ENCODE measurements at regions not wholly inside any gene's neighbourhood (a gene's known extent, or its start where the extent isn't known, plus 50 kb on each side); places are given as distances from the start of the nearest gene placed in this dataset.

- DNase-seq: no peak
- H3K27me3 ChIP-seq (replicated peaks; ENCODE audit: control insufficient read depth, insufficient read depth, low read length, poor library complexity, severe bottlenecking): no peaks in the 10 kb centered on the region
- H3K4me1 ChIP-seq (ENCODE audit: control insufficient read depth, insufficient read depth, low read length, poor library complexity, severe bottlenecking): no peaks in the 10 kb centered on the region
- no peaks in the 10 kb centered on the region for H3K9me3 ChIP-seq (ENCODE audit: control insufficient read depth, low read length)
- no peak overlapping the region for H3K27ac ChIP-seq (ENCODE audit: insufficient read depth, low read length, poor library complexity, severe bottlenecking)
- H3K4me3 ChIP-seq (ENCODE audit: insufficient read depth, low read depth, low read length, poor library complexity, severe bottlenecking): no peak overlapping the region
- H3K36me3 ChIP-seq (ENCODE audit: control insufficient read depth, insufficient read depth, low read length): no peaks in the 10 kb centered on the region
Observed at GRCh38 chr13:71039440-71039839, 827.6 kb downstream of the DACH1 start.

GRCh38 chr13:71034018-71034417 lies 833.0 kb downstream of the DACH1 start:
- no peak for DNase-seq
- no peak overlapping the region for H3K4me3 ChIP-seq (ENCODE audit: insufficient read depth, low read depth, low read length, poor library complexity, severe bottlenecking)
- no peaks in the 10 kb centered on the region for H3K27me3 ChIP-seq (replicated peaks; ENCODE audit: control insufficient read depth, insufficient read depth, low read length, poor library complexity, severe bottlenecking)
- H3K4me1 ChIP-seq (ENCODE audit: control insufficient read depth, insufficient read depth, low read length, poor library complexity, severe bottlenecking): no peaks in the 10 kb centered on the region
- no peaks in the 10 kb centered on the region for H3K9me3 ChIP-seq (ENCODE audit: control insufficient read depth, low read length)
- no peaks in the 10 kb centered on the region for H3K36me3 ChIP-seq (ENCODE audit: control insufficient read depth, insufficient read depth, low read length)
- no peak overlapping the region for H3K27ac ChIP-seq (ENCODE audit: insufficient read depth, low read length, poor library complexity, severe bottlenecking)

- H3K27me3 ChIP-seq (replicated peaks; ENCODE audit: control insufficient read depth, insufficient read depth, low read length, poor library complexity, severe bottlenecking): no peaks in the 10 kb centered on the region
- no peak for DNase-seq
- H3K9me3 ChIP-seq (ENCODE audit: control insufficient read depth, low read length): no peaks in the 10 kb centered on the region
- no peak overlapping the region for H3K4me3 ChIP-seq (ENCODE audit: insufficient read depth, low read depth, low read length, poor library complexity, severe bottlenecking)
- no peaks in the 10 kb centered on the region for H3K36me3 ChIP-seq (ENCODE audit: control insufficient read depth, insufficient read depth, low read length)
- no peaks in the 10 kb centered on the region for H3K4me1 ChIP-seq (ENCODE audit: control insufficient read depth, insufficient read depth, low read length, poor library complexity, severe bottlenecking)
- H3K27ac ChIP-seq (ENCODE audit: insufficient read depth, low read length, poor library complexity, severe bottlenecking): no peak overlapping the region
Observed at GRCh38 chr13:71033026-71033425, 834.0 kb downstream of the DACH1 start.

GRCh38 chr13:71030784-71031183 lies 836.2 kb downstream of the DACH1 start:
- H3K4me3 ChIP-seq (ENCODE audit: insufficient read depth, low read depth, low read length, poor library complexity, severe bottlenecking): no peak overlapping the region
- H3K9me3 ChIP-seq (ENCODE audit: control insufficient read depth, low read length): no peaks in the 10 kb centered on the region
- DNase-seq: no peak
- no peaks in the 10 kb centered on the region for H3K36me3 ChIP-seq (ENCODE audit: control insufficient read depth, insufficient read depth, low read length)
- no peaks in the 10 kb centered on the region for H3K4me1 ChIP-seq (ENCODE audit: control insufficient read depth, insufficient read depth, low read length, poor library complexity, severe bottlenecking)
- no peak overlapping the region for H3K27ac ChIP-seq (ENCODE audit: insufficient read depth, low read length, poor library complexity, severe bottlenecking)
- H3K27me3 ChIP-seq (replicated peaks; ENCODE audit: control insufficient read depth, insufficient read depth, low read length, poor library complexity, severe bottlenecking): no peaks in the 10 kb centered on the region

GRCh38 chr13:71028884-71029283 lies 838.1 kb downstream of the DACH1 start:
- Histone ChIP-seq H3K4me1 (ENCODE audit: control insufficient read depth, insufficient read depth, low read length, poor library complexity, severe bottlenecking) (no peaks in the 10 kb centered on the region), H3K27me3 (replicated peaks; ENCODE audit: control insufficient read depth, insufficient read depth, low read length, poor library complexity, severe bottlenecking) (no peaks in the 10 kb centered on the region), H3K27ac (ENCODE audit: insufficient read depth, low read length, poor library complexity, severe bottlenecking) (no peak overlapping the region), H3K4me3 (ENCODE audit: insufficient read depth, low read depth, low read length, poor library complexity, severe bottlenecking) (no peak overlapping the region), H3K36me3 (ENCODE audit: control insufficient read depth, insufficient read depth, low read length) (no peaks in the 10 kb centered on the region), H3K9me3 (ENCODE audit: control insufficient read depth, low read length) (no peaks in the 10 kb centered on the region)
- no peak for DNase-seq

GRCh38 chr13:71021825-71022422 lies 845.1 kb downstream of the DACH1 start:
- Histone ChIP-seq H3K36me3 (ENCODE audit: control insufficient read depth, insufficient read depth, low read length) (no peaks in the 10 kb centered on the region), H3K4me3 (ENCODE audit: insufficient read depth, low read depth, low read length, poor library complexity, severe bottlenecking) (no peak overlapping the region), H3K27ac (ENCODE audit: insufficient read depth, low read length, poor library complexity, severe bottlenecking) (no peak overlapping the region), H3K27me3 (replicated peaks; ENCODE audit: control insufficient read depth, insufficient read depth, low read length, poor library complexity, severe bottlenecking) (no peaks in the 10 kb centered on the region), H3K4me1 (ENCODE audit: control insufficient read depth, insufficient read depth, low read length, poor library complexity, severe bottlenecking) (no peaks in the 10 kb centered on the region), H3K9me3 (ENCODE audit: control insufficient read depth, low read length) (no peaks in the 10 kb centered on the region)
- DNase-seq: no peak

GRCh38 chr13:71018995-71019394 lies 848.0 kb downstream of the DACH1 start:
- Histone ChIP-seq H3K36me3 (ENCODE audit: control insufficient read depth, insufficient read depth, low read length) (no peaks in the 10 kb centered on the region), H3K27ac (ENCODE audit: insufficient read depth, low read length, poor library complexity, severe bottlenecking) (no peak overlapping the region), H3K4me1 (ENCODE audit: control insufficient read depth, insufficient read depth, low read length, poor library complexity, severe bottlenecking) (no peaks in the 10 kb centered on the region), H3K9me3 (ENCODE audit: control insufficient read depth, low read length) (no peaks in the 10 kb centered on the region), H3K27me3 (replicated peaks; ENCODE audit: control insufficient read depth, insufficient read depth, low read length, poor library complexity, severe bottlenecking) (no peaks in the 10 kb centered on the region), H3K4me3 (ENCODE audit: insufficient read depth, low read depth, low read length, poor library complexity, severe bottlenecking) (no peak overlapping the region)
- DNase-seq: no peak

GRCh38 chr13:71018544-71018943 lies 848.5 kb downstream of the DACH1 start:
- no peaks in the 10 kb centered on the region for H3K27me3 ChIP-seq (replicated peaks; ENCODE audit: control insufficient read depth, insufficient read depth, low read length, poor library complexity, severe bottlenecking)
- no peak for DNase-seq
- no peaks in the 10 kb centered on the region for H3K4me1 ChIP-seq (ENCODE audit: control insufficient read depth, insufficient read depth, low read length, poor library complexity, severe bottlenecking)
- no peaks in the 10 kb centered on the region for H3K36me3 ChIP-seq (ENCODE audit: control insufficient read depth, insufficient read depth, low read length)
- H3K4me3 ChIP-seq (ENCODE audit: insufficient read depth, low read depth, low read length, poor library complexity, severe bottlenecking): no peak overlapping the region
- H3K9me3 ChIP-seq (ENCODE audit: control insufficient read depth, low read length): no peaks in the 10 kb centered on the region
- H3K27ac ChIP-seq (ENCODE audit: insufficient read depth, low read length, poor library complexity, severe bottlenecking): no peak overlapping the region

- DNase-seq: no peak
- Histone ChIP-seq H3K9me3 (ENCODE audit: control insufficient read depth, low read length) (no peaks in the 10 kb centered on the region), H3K27ac (ENCODE audit: insufficient read depth, low read length, poor library complexity, severe bottlenecking) (no peak overlapping the region), H3K4me3 (ENCODE audit: insufficient read depth, low read depth, low read length, poor library complexity, severe bottlenecking) (no peak overlapping the region), H3K4me1 (ENCODE audit: control insufficient read depth, insufficient read depth, low read length, poor library complexity, severe bottlenecking) (no peaks in the 10 kb centered on the region), H3K27me3 (replicated peaks; ENCODE audit: control insufficient read depth, insufficient read depth, low read length, poor library complexity, severe bottlenecking) (no peaks in the 10 kb centered on the region), H3K36me3 (ENCODE audit: control insufficient read depth, insufficient read depth, low read length) (no peaks in the 10 kb centered on the region)
Observed at GRCh38 chr13:71017607-71018006, 849.4 kb downstream of the DACH1 start.

- no peak overlapping the region for H3K27ac ChIP-seq (ENCODE audit: insufficient read depth, low read length, poor library complexity, severe bottlenecking)
Observed at GRCh38 chr13:71015516-71015915, 851.5 kb downstream of the DACH1 start.

More at GRCh38 chr13:71015516-71015915, 851.5 kb downstream of the DACH1 start:
- Histone ChIP-seq H3K36me3 (ENCODE audit: control insufficient read depth, insufficient read depth, low read length) (no peaks in the 10 kb centered on the region), H3K9me3 (ENCODE audit: control insufficient read depth, low read length) (no peaks in the 10 kb centered on the region), H3K27me3 (replicated peaks; ENCODE audit: control insufficient read depth, insufficient read depth, low read length, poor library complexity, severe bottlenecking) (no peaks in the 10 kb centered on the region), H3K4me3 (ENCODE audit: insufficient read depth, low read depth, low read length, poor library complexity, severe bottlenecking) (no peak overlapping the region), H3K4me1 (ENCODE audit: control insufficient read depth, insufficient read depth, low read length, poor library complexity, severe bottlenecking) (no peaks in the 10 kb centered on the region)
- no peak for DNase-seq
